T-helper 17 cell (primary cell): ENCODE measurements at regions not wholly inside any gene's neighbourhood (a gene's known extent, or its start where the extent isn't known, plus 50 kb on each side); places are given as distances from the start of the nearest gene placed in this dataset.
"Not testable (repeated sequence)": the region's sequence is repeated elsewhere in the genome, so short reads cannot be mapped to it uniquely, and the experiment has no call there.

Experiments used
- ATAC-seq: fragments of 150-1000 bp; cut with Tn5 transposase; 2 replicates; pipeline ENCODE4 v1.10.0; 2021; ENCODE audit warnings: mild to moderate bottlenecking, moderate library complexity
- DNase-seq, 3 donors: peaks; one replicate each; pipeline versions ENCODE4 v3.0.0 to v3.0.0-alpha.2; 2020 to 2021
- H3K9me3 ChIP-seq: one replicate; pipeline ENCODE4 v1.7.0; 2013; ENCODE audit warnings: low read length, mild to moderate bottlenecking; ENCODE audit not compliant: control insufficient read depth, poor library complexity, severe bottlenecking
- H3K27ac Mint-ChIP-seq: one replicate; pipeline ENCODE4 v1.8.0; 2022; ENCODE audit warnings: mild to moderate bottlenecking, moderate library complexity, mixed read lengths
- H3K27me3 Mint-ChIP-seq: one replicate; pipeline ENCODE4 v1.8.0; 2022; ENCODE audit warnings: mixed read lengths
- H3K36me3 Mint-ChIP-seq: one replicate; pipeline ENCODE4 v1.8.0; 2022; ENCODE audit warnings: low read depth, mixed read lengths
- H3K4me1 Mint-ChIP-seq: one replicate; pipeline ENCODE4 v1.8.0; 2022; ENCODE audit warnings: mild to moderate bottlenecking, mixed read lengths
- H3K4me3 Mint-ChIP-seq: one replicate; pipeline ENCODE4 v1.8.0; 2022; ENCODE audit warnings: mild to moderate bottlenecking, moderate library complexity, mixed read lengths

GRCh38 chr3:35305406-35305805, 333.9 kb upstream of the ARPP21 start:
- no peak for ATAC-seq
- no peak overlapping the region for H3K4me3 Mint-ChIP-seq
- no peak overlapping the region for H3K27ac Mint-ChIP-seq

GRCh38 chr3:35307296-35307695, 332.0 kb upstream of the ARPP21 start:
- Mint-ChIP-seq H3K27me3 (no peaks in the 10 kb centered on the region), H3K27ac (no peak overlapping the region), H3K36me3 (no peaks in the 10 kb centered on the region), H3K4me1 (no peaks in the 10 kb centered on the region), H3K4me3 (no peak overlapping the region)
- ATAC-seq (no peak), DNase-seq (no peak)
- no peaks in the 10 kb centered on the region for H3K9me3 ChIP-seq

More at GRCh38 chr3:35305406-35305805, 333.9 kb upstream of the ARPP21 start:
- H3K36me3 Mint-ChIP-seq, result no peaks in the 10 kb centered on the region
- H3K4me1 Mint-ChIP-seq, result no peaks in the 10 kb centered on the region
- DNase-seq, result no peak
- H3K9me3 ChIP-seq, result no peaks in the 10 kb centered on the region
- H3K27me3 Mint-ChIP-seq, result no peaks in the 10 kb centered on the region

- H3K4me3 Mint-ChIP-seq, ATAC-seq, H3K4me1 Mint-ChIP-seq, H3K27ac Mint-ChIP-seq, H3K36me3 Mint-ChIP-seq, DNase-seq, H3K27me3 Mint-ChIP-seq, H3K9me3 ChIP-seq: not testable (repeated sequence)
Observed at GRCh38 chr3:35316841-35317240, 322.5 kb upstream of the ARPP21 start.

GRCh38 chr3:35320646-35321407, 318.5 kb upstream of the ARPP21 start:
- H3K27ac Mint-ChIP-seq, result no peak overlapping the region
- no peak for DNase-seq
- no peak for ATAC-seq
- H3K27me3 Mint-ChIP-seq, result no peaks in the 10 kb centered on the region
- H3K4me3 Mint-ChIP-seq, result no peak overlapping the region
- no peaks in the 10 kb centered on the region for H3K36me3 Mint-ChIP-seq
- H3K4me1 Mint-ChIP-seq, result no peaks in the 10 kb centered on the region
- no peaks in the 10 kb centered on the region for H3K9me3 ChIP-seq

GRCh38 chr3:35322070-35322469, 317.3 kb upstream of the ARPP21 start:
- Mint-ChIP-seq H3K36me3 (no peaks in the 10 kb centered on the region), H3K27me3 (no peaks in the 10 kb centered on the region), H3K27ac (no peak overlapping the region), H3K4me1 (no peaks in the 10 kb centered on the region), H3K4me3 (no peak overlapping the region)
- no peak for ATAC-seq
- no peak for DNase-seq
- no peaks in the 10 kb centered on the region for H3K9me3 ChIP-seq

GRCh38 chr3:35335703-35336102, 303.6 kb upstream of the ARPP21 start:
- H3K27ac Mint-ChIP-seq, result no peak overlapping the region
- no peaks in the 10 kb centered on the region for H3K36me3 Mint-ChIP-seq
- H3K4me1 Mint-ChIP-seq, result no peaks in the 10 kb centered on the region
- ATAC-seq (no peak), DNase-seq (no peak)
- H3K27me3 Mint-ChIP-seq, result no peaks in the 10 kb centered on the region
- H3K4me3 Mint-ChIP-seq, result no peak overlapping the region
- no peaks in the 10 kb centered on the region for H3K9me3 ChIP-seq

GRCh38 chr3:35336601-35337000, 302.7 kb upstream of the ARPP21 start:
- Mint-ChIP-seq H3K27ac (no peak overlapping the region), H3K27me3 (no peaks in the 10 kb centered on the region), H3K4me1 (no peaks in the 10 kb centered on the region), H3K36me3 (no peaks in the 10 kb centered on the region), H3K4me3 (no peak overlapping the region)
- DNase-seq (no peak), ATAC-seq (no peak)
- H3K9me3 ChIP-seq, result no peaks in the 10 kb centered on the region

- Mint-ChIP-seq H3K27me3 (no peaks in the 10 kb centered on the region), H3K4me1 (no peaks in the 10 kb centered on the region), H3K4me3 (no peak overlapping the region), H3K27ac (no peak overlapping the region), H3K36me3 (no peaks in the 10 kb centered on the region)
- no peaks in the 10 kb centered on the region for H3K9me3 ChIP-seq
- DNase-seq (no peak), ATAC-seq (no peak)
Observed at GRCh38 chr3:35338186-35338585, 301.1 kb upstream of the ARPP21 start.

GRCh38 chr3:35380196-35380595, 259.1 kb upstream of the ARPP21 start:
- Mint-ChIP-seq H3K27me3 (no peaks in the 10 kb centered on the region), H3K4me3 (no peak overlapping the region), H3K27ac (no peak overlapping the region), H3K36me3 (no peaks in the 10 kb centered on the region), H3K4me1 (no peaks in the 10 kb centered on the region)
- DNase-seq (no peak), ATAC-seq (no peak)
- no peaks in the 10 kb centered on the region for H3K9me3 ChIP-seq

- no peaks in the 10 kb centered on the region for H3K9me3 ChIP-seq
Observed at GRCh38 chr3:35383216-35383615, 256.1 kb upstream of the ARPP21 start.

GRCh38 chr3:35383719-35384555, 255.4 kb upstream of the ARPP21 start:
- ATAC-seq, result no peak
- Mint-ChIP-seq H3K36me3 (no peaks in the 10 kb centered on the region), H3K4me1 (no peaks in the 10 kb centered on the region), H3K4me3 (no peak overlapping the region), H3K27me3 (no peaks in the 10 kb centered on the region), H3K27ac (no peak overlapping the region)
- no peak for DNase-seq
- H3K9me3 ChIP-seq, result no peaks in the 10 kb centered on the region

More at GRCh38 chr3:35383216-35383615, 256.1 kb upstream of the ARPP21 start:
- no peaks in the 10 kb centered on the region for H3K36me3 Mint-ChIP-seq
- H3K27ac Mint-ChIP-seq, result no peak overlapping the region
- no peak overlapping the region for H3K4me3 Mint-ChIP-seq
- H3K4me1 Mint-ChIP-seq, result no peaks in the 10 kb centered on the region
- no peak for ATAC-seq
- no peaks in the 10 kb centered on the region for H3K27me3 Mint-ChIP-seq
- DNase-seq, result no peak

- ATAC-seq (no peak), DNase-seq (no peak)
- Mint-ChIP-seq H3K4me1 (no peaks in the 10 kb centered on the region), H3K27ac (no peak overlapping the region), H3K36me3 (no peaks in the 10 kb centered on the region), H3K27me3 (no peaks in the 10 kb centered on the region), H3K4me3 (no peak overlapping the region)
- no peaks in the 10 kb centered on the region for H3K9me3 ChIP-seq
Observed at GRCh38 chr3:35385271-35385670, 254.1 kb upstream of the ARPP21 start.

GRCh38 chr3:35389907-35390306, 249.4 kb upstream of the ARPP21 start:
- Mint-ChIP-seq H3K4me1 (no peaks in the 10 kb centered on the region), H3K4me3 (no peak overlapping the region), H3K27ac (no peak overlapping the region), H3K36me3 (no peaks in the 10 kb centered on the region), H3K27me3 (no peaks in the 10 kb centered on the region)
- no peaks in the 10 kb centered on the region for H3K9me3 ChIP-seq
- no peak for ATAC-seq
- DNase-seq, result no peak

- H3K9me3 ChIP-seq, result no peaks in the 10 kb centered on the region
- H3K27me3 Mint-ChIP-seq, result no peaks in the 10 kb centered on the region
- no peaks in the 10 kb centered on the region for H3K4me1 Mint-ChIP-seq
- no peak overlapping the region for H3K4me3 Mint-ChIP-seq
- no peak for ATAC-seq
- no peak for DNase-seq
- H3K27ac Mint-ChIP-seq, result no peak overlapping the region
- H3K36me3 Mint-ChIP-seq, result no peaks in the 10 kb centered on the region
Observed at GRCh38 chr3:35392187-35392586, 247.1 kb upstream of the ARPP21 start.
